Esophagus squamous epithelium (tissue), 4 donors: ENCODE measurements at regions not wholly inside any gene's neighbourhood (a gene's known extent, or its start where the extent isn't known, plus 50 kb on each side); places are given as distances from the start of the nearest gene placed in this dataset.

ENCODE experiments used
- CTCF ChIP-seq, 6 experiments: fragments of 450-650 bp in 4 of 6; fragments of 200-600 bp in 2 of 6; sonication (generic) in 2 of 6; IDR thresholded peaks; one replicate each; pipeline ENCODE4 v1.5.1; 2016 to 2019; ENCODE audit warnings: antibody characterized with exemption in 6 of 6, mild to moderate bottlenecking in 4 of 6, moderate library complexity in 4 of 6
- POLR2A ChIP-seq, 4 donors: fragments of 450-650 bp; IDR thresholded peaks; one replicate each; pipeline ENCODE4 v1.6.1; 2017; ENCODE audit warnings: antibody characterized with exemption in 4 of 4, mild to moderate bottlenecking in 4 of 4, moderate library complexity in 3 of 4

- TF ChIP-seq CTCF (IDR thresholded peaks at IDR 0.05) (no peak), POLR2A (IDR thresholded peaks at IDR 0.05) (no peak)
Observed at GRCh38 chr10:3936422-3937040, 151.5 kb upstream of the KLF6 start.
